ENCODE measurements at regions not wholly inside any gene's neighbourhood (a gene's known extent, or its start where the extent isn't known, plus 50 kb on each side); places are given as distances from the start of the nearest gene placed in this dataset.

DNA sequence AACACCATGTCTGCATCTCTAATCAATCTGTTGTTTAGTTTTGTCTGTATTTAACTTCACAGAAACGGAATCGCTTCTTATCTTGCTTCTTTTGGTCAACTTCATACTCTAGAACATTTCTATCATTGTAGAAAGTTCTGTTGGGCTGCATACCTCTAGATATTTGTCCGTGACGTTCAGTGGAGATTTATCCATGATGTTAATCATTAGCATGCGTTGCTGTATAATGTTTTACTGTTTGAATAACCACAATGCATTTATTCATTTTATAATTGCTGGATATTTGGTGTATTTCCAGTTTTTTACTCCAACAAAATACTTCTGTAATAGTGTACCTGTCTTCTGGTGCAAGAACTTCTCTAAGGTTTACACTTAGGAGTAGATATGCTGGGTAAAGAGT lies 96.2 kb upstream of the GDNF start:
- TF ChIP-seq, protein P1, sequence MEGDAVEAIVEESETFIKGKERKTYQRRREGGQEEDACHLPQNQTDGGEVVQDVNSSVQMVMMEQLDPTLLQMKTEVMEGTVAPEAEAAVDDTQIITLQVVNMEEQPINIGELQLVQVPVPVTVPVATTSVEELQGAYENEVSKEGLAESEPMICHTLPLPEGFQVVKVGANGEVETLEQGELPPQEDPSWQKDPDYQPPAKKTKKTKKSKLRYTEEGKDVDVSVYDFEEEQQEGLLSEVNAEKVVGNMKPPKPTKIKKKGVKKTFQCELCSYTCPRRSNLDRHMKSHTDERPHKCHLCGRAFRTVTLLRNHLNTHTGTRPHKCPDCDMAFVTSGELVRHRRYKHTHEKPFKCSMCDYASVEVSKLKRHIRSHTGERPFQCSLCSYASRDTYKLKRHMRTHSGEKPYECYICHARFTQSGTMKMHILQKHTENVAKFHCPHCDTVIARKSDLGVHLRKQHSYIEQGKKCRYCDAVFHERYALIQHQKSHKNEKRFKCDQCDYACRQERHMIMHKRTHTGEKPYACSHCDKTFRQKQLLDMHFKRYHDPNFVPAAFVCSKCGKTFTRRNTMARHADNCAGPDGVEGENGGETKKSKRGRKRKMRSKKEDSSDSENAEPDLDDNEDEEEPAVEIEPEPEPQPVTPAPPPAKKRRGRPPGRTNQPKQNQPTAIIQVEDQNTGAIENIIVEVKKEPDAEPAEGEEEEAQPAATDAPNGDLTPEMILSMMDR (IDR thresholded peaks at IDR 0.05): no peak
- TF ChIP-seq TCF7L2 (IDR thresholded peaks at IDR 0.05; ENCODE audit: low read depth, low read length) (no peak), POLR2AphosphoS5 (IDR thresholded peaks at IDR 0.05; ENCODE audit: low read depth, low read length) (no peak)
